NCI-H1417 (cell line): ENCODE measurements at regions not wholly inside any gene's neighbourhood (a gene's known extent, or its start where the extent isn't known, plus 50 kb on each side); places are given as distances from the start of the nearest gene placed in this dataset.
A peak's percentile ranks its signal among the peaks of the same experiment; 100 is the strongest.

Experiments
- DNase-seq, 3 experiments: peaks; one replicate each; lab custom pipeline; 2025; lab: John Stamatoyannopoulos, UW

- DNase-seq = no peak
Measured at GRCh38 chr7:136067277-136067676, 90.1 kb upstream of the MTPN start.

GRCh38 chr7:136066304-136067143 is 89.4 kb upstream of the MTPN start:
- DNase-seq = no peak

GRCh38 chr7:136064627-136065237 is 87.6 kb upstream of the MTPN start:
- no peak for DNase-seq

- DNase-seq = peak in 1 of 3 experiments; percentile 51
Measured at GRCh38 chr7:136064081-136064480, 86.9 kb upstream of the MTPN start.

- DNase-seq = peak in 2 of 3 experiments; percentile 71 to 94
Measured at GRCh38 chr7:136063326-136063666, 86.1 kb upstream of the MTPN start.

GRCh38 chr7:136062625-136063325 is 85.6 kb upstream of the MTPN start:
- DNase-seq = peak; percentile 44 to 98 (median 81)

- peak in 1 of 3 experiments; percentile 39 for DNase-seq
Measured at GRCh38 chr7:136061433-136061832, 84.3 kb upstream of the MTPN start.

GRCh38 chr7:136058546-136058945 is 81.4 kb upstream of the MTPN start:
- DNase-seq = peak in 1 of 3 experiments; percentile 46

GRCh38 chr7:136057509-136057908 is 80.3 kb upstream of the MTPN start:
- no peak for DNase-seq

GRCh38 chr7:136056651-136057231 is 79.6 kb upstream of the MTPN start:
- peak in 1 of 3 experiments; percentile 10 for DNase-seq

- no peak for DNase-seq
Measured at GRCh38 chr7:136055266-136055665, 78.1 kb upstream of the MTPN start.

GRCh38 chr7:136053689-136054485 is 76.7 kb upstream of the MTPN start:
- no peak for DNase-seq

- no peak for DNase-seq
Measured at GRCh38 chr7:136051203-136051928, 74.2 kb upstream of the MTPN start.

GRCh38 chr7:136050462-136050847 is 73.3 kb upstream of the MTPN start:
- peak in 2 of 3 experiments; percentile 44 to 69 for DNase-seq

GRCh38 chr7:136049818-136050461 is 72.8 kb upstream of the MTPN start:
- DNase-seq = no peak

GRCh38 chr7:136049117-136049516 is 72.0 kb upstream of the MTPN start:
- no peak for DNase-seq

- no peak for DNase-seq
Measured at GRCh38 chr7:136046548-136046947, 69.4 kb upstream of the MTPN start.

GRCh38 chr7:136045992-136046391 is 68.8 kb upstream of the MTPN start:
- no peak for DNase-seq

- no peak for DNase-seq
Measured at GRCh38 chr7:136045181-136045580, 68.0 kb upstream of the MTPN start.

GRCh38 chr7:136039577-136040345 is 62.6 kb upstream of the MTPN start:
- peak in 1 of 3 experiments; percentile 51 for DNase-seq
